ENCODE measurements at regions not wholly inside any gene's neighbourhood (a gene's known extent, or its start where the extent isn't known, plus 50 kb on each side); places are given as distances from the start of the nearest gene placed in this dataset.
A peak's percentile ranks its signal among the peaks of the same experiment; 100 is the strongest.

- DNase-seq = peak; percentile 31
Observed at GRCh38 chr1:209045331-209046057, 538.0 kb upstream of the CAMK1G start.

- DNase-seq = no peak
Observed at GRCh38 chr1:209046058-209046417, 537.5 kb upstream of the CAMK1G start.

- DNase-seq = no peak
Observed at GRCh38 chr1:209046935-209047334, 536.6 kb upstream of the CAMK1G start.

GRCh38 chr1:209048941-209049669 is 534.4 kb upstream of the CAMK1G start:
- peak; percentile 51 for DNase-seq

- no peak for DNase-seq
Observed at GRCh38 chr1:209051570-209051969, 531.9 kb upstream of the CAMK1G start.

- no peak for DNase-seq
Observed at GRCh38 chr1:209053587-209053986, 529.9 kb upstream of the CAMK1G start.

GRCh38 chr1:209057083-209057482 is 526.4 kb upstream of the CAMK1G start:
- no peak for DNase-seq

GRCh38 chr1:209057901-209058300 is 525.6 kb upstream of the CAMK1G start:
- DNase-seq = no peak

- no peak for DNase-seq
Observed at GRCh38 chr1:209059376-209059775, 524.1 kb upstream of the CAMK1G start.

GRCh38 chr1:209059981-209060380 is 523.5 kb upstream of the CAMK1G start:
- no peak for DNase-seq

GRCh38 chr1:209062081-209062620 is 521.4 kb upstream of the CAMK1G start:
- no peak for DNase-seq

GRCh38 chr1:209062863-209063262 is 520.7 kb upstream of the CAMK1G start:
- DNase-seq = no peak

GRCh38 chr1:209063767-209064659 is 519.5 kb upstream of the CAMK1G start:
- no peak for DNase-seq

- DNase-seq = no peak
Observed at GRCh38 chr1:209064850-209065706, 518.4 kb upstream of the CAMK1G start.

GRCh38 chr1:209072481-209072880 is 511.0 kb upstream of the CAMK1G start:
- DNase-seq = no peak

- DNase-seq = no peak
Observed at GRCh38 chr1:209073879-209074278, 509.6 kb upstream of the CAMK1G start.

GRCh38 chr1:209074575-209075250 is 508.8 kb upstream of the CAMK1G start:
- DNase-seq = no peak

GRCh38 chr1:209076688-209077087 is 506.8 kb upstream of the CAMK1G start:
- DNase-seq = no peak

GRCh38 chr1:209080170-209080781 is 503.2 kb upstream of the CAMK1G start:
- DNase-seq = peak; percentile 63

GRCh38 chr1:209086486-209087192 is 496.9 kb upstream of the CAMK1G start:
- DNase-seq = peak; percentile 49
